GM21723 (cell line): ENCODE measurements at regions not wholly inside any gene's neighbourhood (a gene's known extent, or its start where the extent isn't known, plus 50 kb on each side); places are given as distances from the start of the nearest gene placed in this dataset.
"Not testable (repeated sequence)": the region's sequence is repeated elsewhere in the genome, so short reads cannot be mapped to it uniquely, and the experiment has no call there.

ENCODE experiments used
- ATAC-seq: cut with Tn5 transposase; IDR thresholded peaks from one replicate; pipeline ENCODE4 v1.9.1; 2021; ENCODE audit warnings: mild to moderate bottlenecking, moderate library complexity; ENCODE audit not compliant: unreplicated experiment

GRCh38 chr4:4026708-4027107 lies 200.0 kb downstream of the OTOP1 start:
- not testable (repeated sequence) for ATAC-seq

- ATAC-seq, result not testable (repeated sequence)
These were observed 198.0 kb downstream of the OTOP1 start for GRCh38 chr4:4028752-4029151.

GRCh38 chr4:4030509-4030908 lies 196.2 kb downstream of the OTOP1 start:
- ATAC-seq, result not testable (repeated sequence)

GRCh38 chr4:4031446-4032135 lies 195.1 kb downstream of the OTOP1 start:
- not testable (repeated sequence) for ATAC-seq

- not testable (repeated sequence) for ATAC-seq
These were observed 194.4 kb downstream of the OTOP1 start for GRCh38 chr4:4032364-4032763.

- not testable (repeated sequence) for ATAC-seq
These were observed 193.7 kb downstream of the OTOP1 start for GRCh38 chr4:4032801-4033605.

GRCh38 chr4:4037399-4038138 lies 189.2 kb downstream of the OTOP1 start:
- not testable (repeated sequence) for ATAC-seq

- not testable (repeated sequence) for ATAC-seq
These were observed 180.9 kb downstream of the OTOP1 start for GRCh38 chr4:4045823-4046222.

- not testable (repeated sequence) for ATAC-seq
These were observed 180.0 kb downstream of the OTOP1 start for GRCh38 chr4:4046686-4047085.

GRCh38 chr4:4047202-4047601 lies 179.5 kb downstream of the OTOP1 start:
- not testable (repeated sequence) for ATAC-seq

GRCh38 chr4:4048227-4048626 lies 178.5 kb downstream of the OTOP1 start:
- not testable (repeated sequence) for ATAC-seq

GRCh38 chr4:4050781-4051180 lies 175.9 kb downstream of the OTOP1 start:
- not testable (repeated sequence) for ATAC-seq

GRCh38 chr4:4052933-4053332 lies 173.8 kb downstream of the OTOP1 start:
- not testable (repeated sequence) for ATAC-seq

GRCh38 chr4:4057226-4057625 lies 169.5 kb downstream of the OTOP1 start:
- not testable (repeated sequence) for ATAC-seq

- ATAC-seq, result not testable (repeated sequence)
These were observed 142.6 kb downstream of the OTOP1 start for GRCh38 chr4:4084171-4084570.

GRCh38 chr4:4089716-4090419 lies 136.9 kb downstream of the OTOP1 start:
- ATAC-seq, result not testable (repeated sequence)

- not testable (repeated sequence) for ATAC-seq
These were observed 136.0 kb downstream of the OTOP1 start for GRCh38 chr4:4090720-4091119.

GRCh38 chr4:4092159-4092558 lies 134.6 kb downstream of the OTOP1 start:
- ATAC-seq, result not testable (repeated sequence)

GRCh38 chr4:4099610-4100009 lies 127.1 kb downstream of the OTOP1 start:
- ATAC-seq, result not testable (repeated sequence)

GRCh38 chr4:4106923-4107322 lies 119.8 kb downstream of the OTOP1 start:
- ATAC-seq, result not testable (repeated sequence)
